ENCODE measurements at regions not wholly inside any gene's neighbourhood (a gene's known extent, or its start where the extent isn't known, plus 50 kb on each side); places are given as distances from the start of the nearest gene placed in this dataset.

DNA sequence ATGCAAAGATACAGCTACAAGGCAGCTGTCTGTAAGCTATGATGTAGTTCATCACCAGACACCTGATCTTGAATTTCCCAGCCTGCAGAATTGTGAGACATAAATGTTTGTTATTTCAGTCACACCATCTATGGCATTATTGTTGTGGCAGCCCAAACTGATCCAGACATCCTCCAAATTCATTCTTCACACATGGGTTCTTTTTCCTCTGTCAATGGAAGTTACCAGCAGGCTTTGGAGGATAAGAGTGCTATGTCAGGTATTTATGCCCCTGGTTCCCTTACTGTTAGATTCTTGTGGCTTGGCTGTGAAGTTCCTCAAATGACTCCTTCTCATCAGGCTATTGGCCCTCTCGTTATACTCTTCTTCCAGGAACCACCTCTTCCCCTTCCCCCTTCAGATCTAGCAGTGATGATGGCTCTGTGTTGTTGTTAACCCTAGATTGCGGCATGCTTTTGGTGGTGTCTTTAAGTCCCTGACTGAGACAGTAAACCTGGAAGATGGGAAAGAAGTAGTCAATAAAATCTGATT lies 91.0 kb upstream of the CHMP2B start:
- TF ChIP-seq, protein P1, sequence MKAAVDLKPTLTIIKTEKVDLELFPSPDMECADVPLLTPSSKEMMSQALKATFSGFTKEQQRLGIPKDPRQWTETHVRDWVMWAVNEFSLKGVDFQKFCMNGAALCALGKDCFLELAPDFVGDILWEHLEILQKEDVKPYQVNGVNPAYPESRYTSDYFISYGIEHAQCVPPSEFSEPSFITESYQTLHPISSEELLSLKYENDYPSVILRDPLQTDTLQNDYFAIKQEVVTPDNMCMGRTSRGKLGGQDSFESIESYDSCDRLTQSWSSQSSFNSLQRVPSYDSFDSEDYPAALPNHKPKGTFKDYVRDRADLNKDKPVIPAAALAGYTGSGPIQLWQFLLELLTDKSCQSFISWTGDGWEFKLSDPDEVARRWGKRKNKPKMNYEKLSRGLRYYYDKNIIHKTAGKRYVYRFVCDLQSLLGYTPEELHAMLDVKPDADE (IDR thresholded peaks at IDR 0.05) = no peak
- TF ChIP-seq, protein P2, sequence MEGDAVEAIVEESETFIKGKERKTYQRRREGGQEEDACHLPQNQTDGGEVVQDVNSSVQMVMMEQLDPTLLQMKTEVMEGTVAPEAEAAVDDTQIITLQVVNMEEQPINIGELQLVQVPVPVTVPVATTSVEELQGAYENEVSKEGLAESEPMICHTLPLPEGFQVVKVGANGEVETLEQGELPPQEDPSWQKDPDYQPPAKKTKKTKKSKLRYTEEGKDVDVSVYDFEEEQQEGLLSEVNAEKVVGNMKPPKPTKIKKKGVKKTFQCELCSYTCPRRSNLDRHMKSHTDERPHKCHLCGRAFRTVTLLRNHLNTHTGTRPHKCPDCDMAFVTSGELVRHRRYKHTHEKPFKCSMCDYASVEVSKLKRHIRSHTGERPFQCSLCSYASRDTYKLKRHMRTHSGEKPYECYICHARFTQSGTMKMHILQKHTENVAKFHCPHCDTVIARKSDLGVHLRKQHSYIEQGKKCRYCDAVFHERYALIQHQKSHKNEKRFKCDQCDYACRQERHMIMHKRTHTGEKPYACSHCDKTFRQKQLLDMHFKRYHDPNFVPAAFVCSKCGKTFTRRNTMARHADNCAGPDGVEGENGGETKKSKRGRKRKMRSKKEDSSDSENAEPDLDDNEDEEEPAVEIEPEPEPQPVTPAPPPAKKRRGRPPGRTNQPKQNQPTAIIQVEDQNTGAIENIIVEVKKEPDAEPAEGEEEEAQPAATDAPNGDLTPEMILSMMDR (conservative IDR thresholded peaks at IDR 0.05; ENCODE audit: low read depth in 2 of 2) = no peak
- TF ChIP-seq NANOG (IDR thresholded peaks at IDR 0.05; ENCODE audit: borderline replicate concordance) (no peak), CREB1 (CRISPR knock-in tag; IDR thresholded peaks at IDR 0.05; ENCODE audit: low read depth) (no peak)
